Naive thymus-derived CD8-positive, alpha-beta T cell (primary cell): ENCODE measurements at regions not wholly inside any gene's neighbourhood (a gene's known extent, or its start where the extent isn't known, plus 50 kb on each side); places are given as distances from the start of the nearest gene placed in this dataset.

Source experiments
- ATAC-seq, 2 donors: fragments of 150-1000 bp; cut with Tn5 transposase in 1 of 2; sonication (Bioruptor Pico), chemical (Tn5 transposase) in 1 of 2; 1 replicate in 1 of 2; 2 replicates in 1 of 2; pipeline ENCODE4 v1.10.0; 2021; ENCODE audit warnings: mild to moderate bottlenecking in 2 of 2, moderate library complexity in 2 of 2
- POLR2A ChIA-PET: fragments of 350-600 bp; sonication (Branson Sonifier 250); formaldehyde crosslinking; loops from one replicate; lab custom pipeline; 2021; ENCODE audit warnings: antibody characterized with exemption; lab: Charles Lee
- DNase-seq, 10 donors: peaks; one replicate each; pipeline versions ENCODE4 v3.0.0 to v3.0.0-alpha.2; 2020 to 2022
- H3K27ac Mint-ChIP-seq, 10 donors: one replicate each; pipeline ENCODE4 v1.8.0; 2020 to 2022; ENCODE audit warnings: mild to moderate bottlenecking in 10 of 10, mixed read lengths in 10 of 10, moderate library complexity in 4 of 10, inconsistent platforms in 1 of 10
- H3K27me3 Mint-ChIP-seq, 5 donors: one replicate each; pipeline ENCODE4 v1.8.0; 2021 to 2022; ENCODE audit warnings: mixed read lengths in 5 of 5
- H3K36me3 Mint-ChIP-seq, 3 donors: one replicate each; pipeline ENCODE4 v1.8.0; 2020 to 2022; ENCODE audit warnings: mixed read lengths in 3 of 3, mild to moderate bottlenecking in 2 of 3, inconsistent platforms in 1 of 3
- H3K4me1 Mint-ChIP-seq, 4 donors: one replicate each; pipeline ENCODE4 v1.8.0; 2021 to 2022; ENCODE audit warnings: mixed read lengths in 4 of 4
- H3K4me3 Mint-ChIP-seq, 10 donors: one replicate each; pipeline ENCODE4 v1.8.0; 2020 to 2022; ENCODE audit warnings: mild to moderate bottlenecking in 10 of 10, mixed read lengths in 10 of 10, moderate library complexity in 6 of 10, inconsistent platforms in 1 of 10
- H3K9me3 Mint-ChIP-seq, 9 donors: one replicate each; pipeline ENCODE4 v1.8.0; 2020 to 2022; ENCODE audit warnings: mixed read lengths in 9 of 9, mild to moderate bottlenecking in 3 of 9, inconsistent platforms in 1 of 9, moderate library complexity in 1 of 9

GRCh38 chr17:56675876-56676660, 82.6 kb downstream of the NOG start:
- Mint-ChIP-seq H3K4me3 (no peak overlapping the region), H3K27me3 (peaks cover 21 to 46% (median 36%) of the 10 kb centered on the region in 5 donors), H3K9me3 (no peaks in the 10 kb centered on the region), H3K4me1 (peaks cover 12 to 32% (median 18%) of the 10 kb centered on the region in 4 donors), H3K36me3 (peaks cover 0 to 5% (median 0%) of the 10 kb centered on the region in 3 donors), H3K27ac (peak overlapping the region in 1 of 10 donors; percentile 2)
- no peak for ATAC-seq
- POLR2A ChIA-PET: interaction anchor here (2.2 kb wide), 1 partner anchor 83 kb away, joined by 10 read pairs; the partner anchor contains the start of gene NOG
- DNase-seq: no peak

GRCh38 chr17:56676810-56677209, 83.3 kb downstream of the NOG start:
- Mint-ChIP-seq H3K36me3 (peaks cover 0 to 5% (median 0%) of the 10 kb centered on the region in 3 donors), H3K27me3 (peaks cover 21 to 42% (median 36%) of the 10 kb centered on the region in 5 donors), H3K27ac (no peak overlapping the region), H3K4me1 (peaks cover 12 to 32% (median 18%) of the 10 kb centered on the region in 4 donors), H3K4me3 (no peak overlapping the region), H3K9me3 (no peaks in the 10 kb centered on the region)
- no peak for DNase-seq
- ATAC-seq: no peak
- POLR2A ChIA-PET: interaction anchor here (2.2 kb wide), 1 partner anchor 83 kb away, joined by 10 read pairs; the partner anchor contains the start of gene NOG

GRCh38 chr17:56678249-56679114, 85.0 kb downstream of the NOG start:
- POLR2A ChIA-PET: interaction anchor here (0.7 to 2.0 kb wide), 6 partner anchors 51 to 102 kb away, joined by 3 to 12 read pairs (median 4); partner anchors contain the start of gene NOG
- H3K9me3 Mint-ChIP-seq: no peaks in the 10 kb centered on the region
- H3K36me3 Mint-ChIP-seq: no peaks in the 10 kb centered on the region
- ATAC-seq (peak; percentile 63 to 64), DNase-seq (peak in 1 of 10 donors; percentile 28)
- H3K27ac Mint-ChIP-seq: peak overlapping the region in 2 of 10 donors; percentile 32 to 65
- H3K4me1 Mint-ChIP-seq: peaks cover 12 to 32% (median 17%) of the 10 kb centered on the region in 4 donors
- H3K27me3 Mint-ChIP-seq: peaks cover 17 to 36% (median 32%) of the 10 kb centered on the region in 5 donors
- peak overlapping the region; percentile 75 to 91 (median 86) for H3K4me3 Mint-ChIP-seq

- H3K36me3 Mint-ChIP-seq: no peaks in the 10 kb centered on the region
- peaks cover 12 to 32% (median 18%) of the 10 kb centered on the region in 4 donors for H3K4me1 Mint-ChIP-seq
- H3K27me3 Mint-ChIP-seq: peaks cover 23 to 43% (median 37%) of the 10 kb centered on the region in 5 donors
- peak in 4 of 10 donors; percentile 12 to 39 (median 37) for DNase-seq
- POLR2A ChIA-PET: interaction anchor here (0.7 to 2.0 kb wide), 4 partner anchors 80 to 101 kb away, joined by 3 to 12 read pairs (median 4); partner anchors contain the start of gene NOG
- ATAC-seq: peak; percentile 65 to 77
- peak overlapping the region in 3 of 10 donors; percentile 17 to 65 (median 48) for H3K27ac Mint-ChIP-seq
- peak overlapping the region; percentile 75 to 91 (median 86) for H3K4me3 Mint-ChIP-seq
- H3K9me3 Mint-ChIP-seq: no peaks in the 10 kb centered on the region
These were observed 85.7 kb downstream of the NOG start for GRCh38 chr17:56679115-56679776.

- H3K27ac Mint-ChIP-seq: peak overlapping the region in 1 of 10 donors; percentile 17
- DNase-seq (no peak), ATAC-seq (no peak)
- peak overlapping the region in 3 of 10 donors; percentile 5 to 91 (median 75) for H3K4me3 Mint-ChIP-seq
- POLR2A ChIA-PET: no interaction called here
- no peaks in the 10 kb centered on the region for H3K9me3 Mint-ChIP-seq
- peaks cover 12 to 32% (median 17%) of the 10 kb centered on the region in 4 donors for H3K4me1 Mint-ChIP-seq
- no peaks in the 10 kb centered on the region for H3K36me3 Mint-ChIP-seq
- peaks cover 23 to 43% (median 35%) of the 10 kb centered on the region in 5 donors for H3K27me3 Mint-ChIP-seq
These were observed 86.4 kb downstream of the NOG start for GRCh38 chr17:56679777-56680422.

GRCh38 chr17:56680676-56681075, 87.2 kb downstream of the NOG start:
- peaks cover 12 to 30% (median 18%) of the 10 kb centered on the region in 4 donors for H3K4me1 Mint-ChIP-seq
- H3K36me3 Mint-ChIP-seq: no peaks in the 10 kb centered on the region
- H3K27me3 Mint-ChIP-seq: peaks cover 26 to 40% (median 36%) of the 10 kb centered on the region in 5 donors
- H3K4me3 Mint-ChIP-seq: no peak overlapping the region
- no peaks in the 10 kb centered on the region for H3K9me3 Mint-ChIP-seq
- H3K27ac Mint-ChIP-seq: no peak overlapping the region
- DNase-seq (no peak), ATAC-seq (no peak)
- POLR2A ChIA-PET: no interaction called here

- ATAC-seq (peak in 1 of 2 donors; percentile 50), DNase-seq (peak in 3 of 10 donors; percentile 20 to 30 (median 22))
- peaks cover 0 to 4% (median 0%) of the 10 kb centered on the region in 3 donors for H3K36me3 Mint-ChIP-seq
- H3K9me3 Mint-ChIP-seq: no peaks in the 10 kb centered on the region
- no peak overlapping the region for H3K4me3 Mint-ChIP-seq
- peaks cover 29 to 45% (median 41%) of the 10 kb centered on the region in 5 donors for H3K27me3 Mint-ChIP-seq
- no peak overlapping the region for H3K27ac Mint-ChIP-seq
- H3K4me1 Mint-ChIP-seq: peaks cover 5 to 22% (median 16%) of the 10 kb centered on the region in 4 donors
- POLR2A ChIA-PET: no interaction called here
These were observed 88.2 kb downstream of the NOG start for GRCh38 chr17:56681561-56682266.

GRCh38 chr17:56688151-56688550, 94.7 kb downstream of the NOG start:
- DNase-seq: no peak
- Mint-ChIP-seq H3K27me3 (peaks cover 16 to 32% (median 19%) of the 10 kb centered on the region in 5 donors), H3K9me3 (peaks cover 0 to 10% (median 0%) of the 10 kb centered on the region in 9 donors), H3K36me3 (peaks cover 0 to 4% (median 0%) of the 10 kb centered on the region in 3 donors), H3K4me3 (no peak overlapping the region), H3K27ac (no peak overlapping the region), H3K4me1 (peaks cover 0 to 3% (median 0%) of the 10 kb centered on the region in 4 donors)
- ATAC-seq: no peak
- POLR2A ChIA-PET: no interaction called here

GRCh38 chr17:56690441-56691291, 97.2 kb downstream of the NOG start:
- Mint-ChIP-seq H3K27me3 (peaks cover 4 to 11% (median 9%) of the 10 kb centered on the region in 5 donors), H3K4me3 (no peak overlapping the region), H3K27ac (no peak overlapping the region), H3K9me3 (peaks cover 0 to 10% (median 0%) of the 10 kb centered on the region in 9 donors), H3K36me3 (peaks cover 0 to 4% (median 0%) of the 10 kb centered on the region in 3 donors), H3K4me1 (peaks cover 0 to under 1% (median 0%) of the 10 kb centered on the region in 4 donors)
- ATAC-seq: no peak
- POLR2A ChIA-PET: no interaction called here
- no peak for DNase-seq

- ATAC-seq (no peak), DNase-seq (no peak)
- Mint-ChIP-seq H3K27me3 (no peaks in the 10 kb centered on the region), H3K27ac (no peak overlapping the region), H3K4me3 (no peak overlapping the region), H3K9me3 (peaks cover 0 to 10% (median 0%) of the 10 kb centered on the region in 9 donors), H3K36me3 (no peaks in the 10 kb centered on the region), H3K4me1 (no peaks in the 10 kb centered on the region)
- POLR2A ChIA-PET: no interaction called here
These were observed 101.3 kb downstream of the NOG start for GRCh38 chr17:56694825-56695224.
